Putamen (tissue), 1 donor: ENCODE measurements at regions not wholly inside any gene's neighbourhood (a gene's known extent, or its start where the extent isn't known, plus 50 kb on each side); places are given as distances from the start of the nearest gene placed in this dataset.
"Not testable (repeated sequence)": the region's sequence is repeated elsewhere in the genome, so short reads cannot be mapped to it uniquely, and the experiment has no call there.

Experiments used
- DNase-seq: peaks from one replicate; pipeline ENCODE4 v3.0.0-alpha.2; 2016; ENCODE audit warnings: low spot score

DNA sequence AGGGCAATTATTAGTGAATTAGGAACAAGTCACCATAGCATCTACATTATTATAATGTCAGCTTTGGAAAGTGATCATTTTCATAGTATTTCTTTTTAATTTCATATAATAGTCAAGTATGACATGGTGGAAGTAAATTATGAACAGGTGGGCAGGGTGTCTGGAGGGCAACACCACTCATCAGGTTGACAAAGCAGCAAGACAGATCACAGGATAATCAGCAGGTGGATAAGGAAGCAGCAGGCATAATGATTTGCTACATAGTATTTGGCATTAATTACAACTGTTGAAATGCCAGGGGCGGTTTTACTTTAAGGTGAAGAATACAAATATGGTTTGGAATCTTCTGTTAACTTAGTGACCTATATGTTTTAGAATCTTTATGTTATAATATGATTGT is 1342.2 kb downstream of the PLA2G4A start:
- DNase-seq: no peak

- DNase-seq: not testable (repeated sequence)
These were observed 1353.3 kb downstream of the PLA2G4A start for GRCh38 chr1:188182063-188182462.

DNA sequence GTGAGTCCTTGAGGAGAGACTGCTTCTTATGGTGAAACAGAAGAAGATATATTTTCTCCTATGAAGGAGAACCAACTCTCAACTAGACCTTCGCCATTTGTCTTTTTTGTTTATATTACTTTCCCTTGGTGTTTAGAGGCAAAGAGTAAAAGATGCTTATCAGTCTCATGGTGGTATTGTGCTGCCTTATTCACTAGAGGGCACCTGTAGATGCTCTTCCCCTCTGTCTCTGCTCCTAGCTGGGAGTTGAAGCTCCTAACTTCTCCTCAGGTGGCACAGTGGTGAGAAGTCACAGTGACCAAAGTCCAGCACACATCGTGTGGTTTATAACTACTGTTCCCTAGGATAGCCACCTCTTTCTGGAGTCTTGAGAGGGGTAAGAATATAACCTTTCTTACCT is 1359.6 kb downstream of the PLA2G4A start:
- DNase-seq: no peak

DNA sequence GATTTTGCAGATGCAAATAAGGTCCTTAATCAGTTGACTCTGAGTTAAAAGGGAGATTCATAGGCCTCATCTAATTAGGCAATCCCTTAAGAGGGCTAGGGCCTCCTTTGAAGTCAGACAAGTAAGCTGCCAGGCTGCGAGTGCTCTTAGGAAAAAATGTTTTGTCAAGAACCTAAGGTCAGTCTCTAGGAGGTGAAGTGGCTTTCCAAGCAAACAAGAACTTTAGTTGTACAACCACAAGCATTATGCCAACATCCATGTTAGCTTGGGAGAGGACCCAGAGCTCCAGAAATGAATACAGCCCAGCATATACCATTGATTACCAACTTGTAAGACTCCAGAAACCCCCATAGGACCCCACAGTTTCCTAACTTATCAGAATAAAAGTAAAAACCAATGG is 1366.2 kb downstream of the PLA2G4A start:
- no peak for DNase-seq

GRCh38 chr1:188218289-188218688 is 1389.5 kb downstream of the PLA2G4A start:
- DNase-seq: no peak

DNA sequence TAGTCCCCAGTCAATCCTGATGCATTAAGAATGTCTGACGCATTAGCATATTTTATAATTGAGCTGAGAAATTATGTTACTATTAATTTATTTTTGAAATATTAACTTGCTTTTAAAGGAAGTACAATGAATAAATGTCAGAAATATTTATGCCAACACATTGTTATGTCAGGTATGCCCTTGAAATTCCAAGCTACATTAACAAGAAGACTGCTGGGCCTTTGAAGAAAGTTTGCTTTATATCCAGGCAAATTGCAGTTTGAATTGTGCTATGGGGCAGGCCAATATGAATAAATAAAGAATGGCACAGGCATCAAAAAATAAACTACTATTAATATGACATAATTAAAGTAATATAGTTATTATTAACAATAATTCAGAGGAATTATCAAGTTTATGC is 1391.3 kb downstream of the PLA2G4A start:
- DNase-seq: no peak

DNA sequence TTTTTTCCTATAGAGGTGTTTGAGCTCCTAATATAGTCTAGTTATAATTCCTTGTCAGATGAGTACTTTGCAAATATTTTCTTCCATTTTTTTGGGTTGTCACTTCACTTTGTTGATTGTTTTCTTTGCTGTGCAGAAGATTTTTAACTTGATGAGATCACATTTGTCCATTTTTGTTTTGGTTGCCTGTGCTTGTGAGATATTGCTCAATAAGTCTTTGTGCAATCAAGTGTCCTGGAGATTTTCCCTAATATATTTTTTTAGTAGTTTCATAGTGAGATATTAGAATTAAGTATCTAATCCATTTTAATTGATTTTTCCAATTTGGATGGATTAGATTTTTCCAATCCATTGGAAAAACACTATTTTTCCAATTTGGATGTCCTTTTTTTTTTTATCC is 1395.5 kb downstream of the PLA2G4A start:
- no peak for DNase-seq

DNA sequence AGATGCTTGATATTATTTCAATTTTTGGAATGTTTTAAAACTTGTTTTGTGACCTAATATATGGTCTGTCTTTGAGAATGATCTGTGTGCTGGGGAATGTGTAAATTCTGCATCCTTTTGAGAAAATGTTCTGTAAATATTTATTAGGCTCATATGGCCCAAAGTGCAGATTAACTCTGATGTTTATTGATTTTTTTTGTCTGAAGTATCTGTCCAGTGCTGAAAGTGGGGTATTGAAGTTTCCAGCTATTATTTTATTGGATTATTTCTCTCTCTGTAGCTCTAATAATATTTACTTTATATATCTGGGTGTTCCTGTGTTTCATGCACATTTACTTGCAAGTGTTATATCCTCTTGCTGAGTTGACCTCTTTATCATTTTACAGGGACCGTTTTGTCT is 1397.2 kb downstream of the PLA2G4A start:
- no peak for DNase-seq

- DNase-seq: no peak
These were observed 1399.9 kb downstream of the PLA2G4A start for GRCh38 chr1:188228623-188229022.

DNA sequence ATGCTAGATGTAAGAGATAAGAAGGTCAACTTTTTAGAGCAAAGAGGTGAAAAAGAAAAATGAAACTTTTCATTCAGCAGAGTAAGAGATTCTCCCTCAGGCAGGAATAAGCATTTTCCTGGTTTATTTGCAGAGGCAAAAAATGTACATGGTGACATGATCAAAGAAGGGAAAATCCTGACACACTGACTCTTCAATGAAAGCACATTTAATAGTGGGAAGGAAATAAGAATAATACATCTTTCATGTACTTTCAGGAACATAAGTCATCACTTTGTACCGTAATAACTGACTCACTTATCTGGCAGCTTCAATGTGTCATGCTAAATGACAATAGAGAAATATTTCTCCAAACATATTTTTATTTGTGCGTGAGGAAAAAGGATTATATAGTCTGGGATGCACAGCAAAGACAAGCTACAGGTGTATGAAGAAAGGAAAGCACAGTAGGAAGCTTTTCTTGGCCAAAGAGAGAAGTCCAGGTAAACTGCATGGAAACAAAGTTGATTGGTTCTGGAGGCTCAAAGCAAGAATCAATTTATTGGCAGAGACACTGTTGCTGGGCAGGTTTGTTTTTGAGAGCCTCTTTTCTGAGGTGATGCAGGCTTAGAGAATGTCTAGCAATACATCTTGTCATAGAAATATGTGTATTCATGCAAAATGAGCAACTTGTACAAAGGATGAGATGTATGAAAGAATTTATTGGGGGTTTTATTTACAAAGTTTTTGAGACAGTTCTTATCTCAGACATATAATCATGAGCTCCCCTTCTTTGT is 1409.0 kb downstream of the PLA2G4A start:
- no peak for DNase-seq

DNA sequence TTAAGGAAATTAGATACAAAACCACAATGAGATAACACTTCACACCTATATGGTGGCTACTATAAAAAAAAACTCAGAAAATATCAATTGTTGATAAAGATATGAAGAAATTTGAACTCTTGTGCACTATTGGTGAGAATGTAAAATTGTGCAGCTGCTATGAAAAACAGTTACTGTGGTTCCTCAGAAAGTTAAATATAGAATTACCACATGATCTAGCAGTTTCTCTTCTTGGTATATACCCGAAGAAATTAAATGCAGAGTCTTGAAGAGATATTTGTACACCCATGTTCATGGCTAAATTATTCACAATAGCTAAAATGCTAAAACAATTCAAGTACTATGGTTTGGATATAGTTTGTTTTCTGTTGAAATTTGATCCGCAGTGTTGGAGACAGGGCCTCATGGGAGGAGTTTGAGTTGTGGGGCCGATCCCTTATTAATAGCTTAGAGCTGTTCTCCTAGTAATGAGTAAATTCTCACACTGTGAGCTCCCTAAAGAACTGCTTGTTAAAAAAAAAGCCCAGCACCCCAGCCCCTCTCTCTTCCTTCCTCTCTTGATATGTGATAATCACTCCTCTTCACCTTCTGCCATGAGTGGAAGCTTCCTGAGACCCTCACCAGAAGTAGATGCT is 1412.1 kb downstream of the PLA2G4A start:
- DNase-seq: no peak

DNA sequence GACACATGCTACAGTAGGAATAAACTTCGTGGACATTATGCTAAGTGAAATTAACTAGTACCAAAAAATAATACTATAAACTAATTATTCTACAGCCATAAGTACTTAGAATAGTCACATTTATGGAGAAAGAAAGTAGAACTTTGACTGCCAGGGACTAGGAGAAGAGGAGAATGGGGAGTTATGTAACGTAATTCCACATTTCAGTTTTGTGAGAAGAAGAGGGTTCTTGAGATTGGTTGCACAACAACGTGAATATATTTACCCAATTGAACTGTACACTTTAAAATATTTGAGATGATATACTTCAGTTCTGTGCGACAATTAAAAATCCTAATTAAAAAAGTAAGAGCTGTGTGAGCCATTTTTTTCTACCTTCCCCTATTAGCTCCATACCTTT is 1412.9 kb downstream of the PLA2G4A start:
- no peak for DNase-seq

DNA sequence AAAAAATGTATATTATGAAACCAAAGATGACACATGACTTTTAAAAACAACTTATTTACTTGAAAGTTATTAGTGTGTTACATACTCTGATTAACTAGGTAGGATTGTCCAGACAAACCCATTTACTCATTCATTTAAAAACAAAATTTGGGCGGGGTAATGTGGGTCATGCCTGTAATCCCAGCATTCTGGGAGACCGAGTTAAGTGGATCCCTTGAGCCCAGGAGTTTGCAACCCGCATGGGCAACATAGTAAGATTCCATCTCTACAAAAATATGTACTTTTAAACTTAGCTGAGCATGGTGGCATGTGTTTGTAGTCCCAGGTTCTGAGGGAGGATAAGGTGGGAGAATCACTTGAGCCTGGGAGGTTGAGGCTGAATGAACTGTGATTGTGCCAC is 1414.7 kb downstream of the PLA2G4A start:
- DNase-seq: no peak

DNA sequence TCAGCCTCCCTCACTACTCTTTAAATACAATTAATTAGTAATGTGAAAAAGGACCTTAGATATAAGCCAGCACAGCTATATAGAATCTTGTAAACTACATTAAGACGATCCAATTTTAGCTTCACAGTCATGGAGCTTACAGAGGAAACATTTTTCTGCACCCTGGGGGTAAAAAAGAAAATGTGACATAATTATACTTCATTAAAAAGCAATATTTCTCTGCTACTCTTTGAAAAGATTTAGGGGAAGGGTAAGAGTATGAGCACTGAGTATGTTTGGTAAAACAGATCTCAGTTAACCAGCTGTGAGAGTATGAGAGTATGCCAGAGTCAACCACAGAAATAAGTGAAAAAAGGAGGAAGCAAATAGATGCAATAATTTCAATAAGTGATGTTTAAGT is 1415.9 kb downstream of the PLA2G4A start:
- no peak for DNase-seq

DNA sequence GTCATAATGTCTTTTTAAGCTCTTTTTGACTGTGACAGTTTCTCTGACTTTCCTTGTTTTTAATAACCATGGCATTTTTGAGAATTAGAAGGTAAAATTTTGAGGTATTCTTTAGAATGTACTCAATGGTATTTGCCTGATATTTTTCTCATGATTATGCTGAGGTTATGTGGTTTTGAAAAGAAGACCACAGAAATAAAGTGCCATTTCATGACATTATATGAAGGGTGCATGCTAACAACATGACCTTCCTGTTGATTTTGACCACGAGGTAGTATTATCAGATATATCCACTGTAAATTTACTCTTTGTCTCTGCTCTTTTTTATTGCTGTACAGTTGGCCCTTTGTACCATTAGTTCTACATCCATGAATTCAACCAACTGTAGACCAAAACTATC is 1418.5 kb downstream of the PLA2G4A start:
- no peak for DNase-seq

DNA sequence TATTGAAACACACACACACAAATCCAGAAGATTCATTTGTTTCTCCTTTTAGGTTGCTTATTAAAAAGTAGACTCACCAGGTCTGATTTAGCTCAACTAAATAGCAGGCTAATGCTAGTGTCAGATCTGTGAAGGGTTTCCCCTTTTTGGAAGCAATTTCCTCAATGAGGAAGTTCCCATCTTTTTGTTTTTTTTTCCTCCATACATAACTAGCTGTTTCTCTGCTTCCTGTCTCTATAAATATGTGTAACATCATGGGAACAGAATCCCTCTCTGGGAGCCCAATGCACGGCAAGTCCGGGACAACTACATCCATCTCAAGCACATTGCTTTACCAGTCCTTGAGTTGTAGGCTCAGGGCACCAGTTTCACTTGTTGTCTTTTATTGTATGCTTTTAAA is 1421.1 kb downstream of the PLA2G4A start:
- no peak for DNase-seq

DNA sequence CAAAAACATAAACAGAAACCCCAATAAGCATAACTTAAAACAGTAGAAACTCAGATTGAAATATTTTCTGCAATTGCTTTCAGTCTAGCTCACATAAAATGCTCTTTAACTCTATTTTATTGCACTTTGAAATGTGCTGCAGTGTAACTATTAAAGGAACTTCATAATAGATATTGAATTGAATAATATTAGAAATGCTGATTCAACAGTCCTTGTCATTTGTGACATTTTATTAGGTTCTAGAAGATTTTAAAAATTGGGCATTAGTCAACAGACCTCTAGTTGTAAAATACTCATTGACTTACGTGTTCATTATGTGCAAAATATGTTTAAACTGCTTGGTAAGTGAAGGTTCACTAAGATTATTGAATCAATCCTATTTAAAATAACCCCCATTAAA is 1422.3 kb downstream of the PLA2G4A start:
- no peak for DNase-seq

DNA sequence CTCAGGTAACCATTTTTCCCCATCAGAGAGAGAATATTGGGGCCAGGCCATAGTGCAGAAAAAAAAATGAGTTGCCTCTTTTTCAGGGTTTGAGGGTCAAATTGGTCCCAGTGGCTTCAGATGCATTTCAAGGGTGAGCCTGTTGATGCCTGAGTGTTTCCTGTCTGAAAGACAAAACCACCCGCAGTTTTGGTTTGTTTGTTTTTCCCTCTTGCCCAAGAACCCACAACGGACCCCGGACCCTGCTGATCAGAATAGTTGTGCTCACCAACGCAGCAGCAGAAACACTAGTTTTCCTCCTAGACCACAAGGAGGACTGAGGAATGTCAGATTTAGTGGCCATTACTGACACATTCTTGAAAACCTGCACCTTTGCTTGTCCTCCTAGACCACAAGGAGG is 1433.1 kb downstream of the PLA2G4A start:
- no peak for DNase-seq

DNA sequence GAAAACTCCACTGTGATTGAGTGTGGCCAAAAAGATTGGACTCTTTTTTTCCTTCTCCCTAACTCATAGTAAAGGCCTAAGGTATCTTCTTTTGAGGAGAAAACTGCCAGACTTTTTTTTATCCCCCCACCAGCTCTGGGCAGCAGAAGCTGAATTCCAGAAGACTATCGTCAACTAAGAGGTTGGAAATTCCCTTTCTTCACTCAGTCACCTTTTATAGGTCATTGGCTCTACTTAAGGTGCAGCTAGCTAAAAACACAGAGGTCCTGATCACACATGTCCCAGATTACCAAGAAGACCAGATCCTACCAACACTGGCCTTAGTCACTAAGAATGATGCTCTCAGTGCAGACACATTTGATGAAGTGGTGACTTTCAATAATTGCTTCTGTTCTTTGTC is 1441.2 kb downstream of the PLA2G4A start:
- DNase-seq: no peak

GRCh38 chr1:188270497-188270896 is 1441.7 kb downstream of the PLA2G4A start:
- no peak for DNase-seq

DNA sequence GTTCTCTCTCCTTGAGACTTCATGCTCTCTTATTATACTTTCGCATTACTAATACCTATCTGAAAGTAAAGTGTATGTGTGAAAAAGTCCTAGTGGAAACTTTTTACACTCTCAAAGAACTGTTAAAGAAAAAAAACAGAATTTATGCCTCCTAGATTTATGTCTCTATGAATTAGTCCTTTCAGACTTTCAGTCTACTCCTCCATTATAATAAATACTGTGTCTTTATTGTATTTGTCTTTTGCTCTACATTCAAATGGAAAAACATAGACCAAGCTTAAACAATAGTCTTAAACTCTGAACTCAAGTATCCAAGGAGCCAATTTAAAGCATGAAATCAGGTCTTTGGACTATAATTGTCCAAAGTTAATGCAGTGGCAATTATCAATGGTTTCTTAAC is 1449.0 kb downstream of the PLA2G4A start:
- no peak for DNase-seq

DNA sequence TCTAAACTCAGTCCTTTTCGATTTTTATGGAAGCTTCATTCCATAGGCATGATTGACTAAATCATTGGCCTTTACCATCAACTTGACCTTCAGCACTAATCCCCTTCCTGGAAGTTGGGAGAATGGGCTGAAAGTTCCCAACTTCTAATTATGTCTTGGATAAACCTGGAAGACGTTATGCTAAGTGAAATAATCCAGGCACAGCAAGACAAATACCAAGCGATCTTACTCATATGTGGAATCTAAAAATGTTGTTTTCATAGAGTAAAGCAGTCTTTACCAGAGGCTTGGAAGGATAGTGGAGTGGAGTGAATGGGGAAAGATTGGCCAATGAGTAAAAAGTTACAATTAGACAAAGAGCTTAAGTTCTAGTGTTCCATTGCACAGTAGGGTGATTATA is 1453.2 kb downstream of the PLA2G4A start:
- no peak for DNase-seq

- no peak for DNase-seq
These were observed 1466.4 kb downstream of the PLA2G4A start for GRCh38 chr1:188295157-188295556.

- no peak for DNase-seq
These were observed 1474.0 kb downstream of the PLA2G4A start for GRCh38 chr1:188302746-188303145.
